ENCODE measurements at regions not wholly inside any gene's neighbourhood (a gene's known extent, or its start where the extent isn't known, plus 50 kb on each side); places are given as distances from the start of the nearest gene placed in this dataset.

GRCh38 chr20:40900666-40901215 is 127.9 kb upstream of the TOP1 start:
- FAIRE-seq (no peak), DNase-seq (ENCODE audit: extremely low read depth in 1 of 4, low spot score in 3 of 4) (no peak), ATAC-seq (no peak)
- 0% methylated on average over 2 of the region's 2 CpGs for WGBS (ENCODE audit: insufficient coverage, low coverage, missing lambda C conversion rate)
- CTCF ChIA-PET (ENCODE audit: low intra/inter-chr PET ratio): no interaction called here
- TF ChIP-seq SMAD3 (CRISPR knock-in tag; conservative IDR thresholded peaks at IDR 0.05): no peak
- no peak for TF ChIP-seq KDM1A (IDR thresholded peaks at IDR 0.05)
- TF ChIP-seq TCFL5 (CRISPR knock-in tag; conservative IDR thresholded peaks at IDR 0.05): no peak
- TF ChIP-seq, protein P1, sequence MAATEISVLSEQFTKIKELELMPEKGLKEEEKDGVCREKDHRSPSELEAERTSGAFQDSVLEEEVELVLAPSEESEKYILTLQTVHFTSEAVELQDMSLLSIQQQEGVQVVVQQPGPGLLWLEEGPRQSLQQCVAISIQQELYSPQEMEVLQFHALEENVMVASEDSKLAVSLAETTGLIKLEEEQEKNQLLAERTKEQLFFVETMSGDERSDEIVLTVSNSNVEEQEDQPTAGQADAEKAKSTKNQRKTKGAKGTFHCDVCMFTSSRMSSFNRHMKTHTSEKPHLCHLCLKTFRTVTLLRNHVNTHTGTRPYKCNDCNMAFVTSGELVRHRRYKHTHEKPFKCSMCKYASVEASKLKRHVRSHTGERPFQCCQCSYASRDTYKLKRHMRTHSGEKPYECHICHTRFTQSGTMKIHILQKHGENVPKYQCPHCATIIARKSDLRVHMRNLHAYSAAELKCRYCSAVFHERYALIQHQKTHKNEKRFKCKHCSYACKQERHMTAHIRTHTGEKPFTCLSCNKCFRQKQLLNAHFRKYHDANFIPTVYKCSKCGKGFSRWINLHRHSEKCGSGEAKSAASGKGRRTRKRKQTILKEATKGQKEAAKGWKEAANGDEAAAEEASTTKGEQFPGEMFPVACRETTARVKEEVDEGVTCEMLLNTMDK (IDR thresholded peaks at IDR 0.05; ENCODE audit: borderline replicate concordance, insufficient read depth, low read depth, low read length, poor library complexity, severe bottlenecking): no peak
- TF ChIP-seq, protein P2, sequence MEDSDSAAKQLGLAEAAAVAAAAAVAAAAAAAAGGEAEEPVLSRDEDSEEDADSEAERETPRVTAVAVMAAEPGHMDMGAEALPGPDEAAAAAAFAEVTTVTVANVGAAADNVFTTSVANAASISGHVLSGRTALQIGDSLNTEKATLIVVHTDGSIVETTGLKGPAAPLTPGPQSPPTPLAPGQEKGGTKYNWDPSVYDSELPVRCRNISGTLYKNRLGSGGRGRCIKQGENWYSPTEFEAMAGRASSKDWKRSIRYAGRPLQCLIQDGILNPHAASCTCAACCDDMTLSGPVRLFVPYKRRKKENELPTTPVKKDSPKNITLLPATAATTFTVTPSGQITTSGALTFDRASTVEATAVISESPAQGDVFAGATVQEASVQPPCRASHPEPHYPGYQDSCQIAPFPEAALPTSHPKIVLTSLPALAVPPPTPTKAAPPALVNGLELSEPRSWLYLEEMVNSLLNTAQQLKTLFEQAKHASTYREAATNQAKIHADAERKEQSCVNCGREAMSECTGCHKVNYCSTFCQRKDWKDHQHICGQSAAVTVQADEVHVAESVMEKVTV (CRISPR knock-in tag; IDR thresholded peaks at IDR 0.05): no peak
- no peak for TF ChIP-seq MXI1 (IDR thresholded peaks at IDR 0.05; ENCODE audit: low read depth, low read length)
- TF ChIP-seq CHD2 (IDR thresholded peaks at IDR 0.05; ENCODE audit: low read depth, low read length): no peak
- no peak for TF ChIP-seq RCOR1 (IDR thresholded peaks at IDR 0.05; ENCODE audit: borderline replicate concordance in 1 of 2, low read depth in 2 of 2, low read length in 2 of 2)
- Histone ChIP-seq H3K27me3 (ENCODE audit: control insufficient read depth in 2 of 2, insufficient read depth in 2 of 2, low read length in 2 of 2) (no peaks in the 10 kb centered on the region), H3K4me1 (replicated peaks in 1 of 2; ENCODE audit: control insufficient read depth in 2 of 2, insufficient read depth in 2 of 2, low read length in 2 of 2) (no peaks in the 10 kb centered on the region), H3K4me3 (no peak overlapping the region), H3K9ac (ENCODE audit: insufficient read depth in 1 of 2, low read depth in 2 of 2, low read length in 2 of 2) (no peak overlapping the region), H3K27ac (ENCODE audit: extremely low read depth, low read depth, low read length) (no peak overlapping the region), H3K36me3 (ENCODE audit: control insufficient read depth, insufficient read depth, low read length) (no peaks in the 10 kb centered on the region), H3K9me3 (replicated peaks; ENCODE audit: control insufficient read depth, insufficient read depth, low read depth, low read length) (no peaks in the 10 kb centered on the region), H4K20me1 (replicated peaks; ENCODE audit: control insufficient read depth, insufficient read depth, low read length) (no peaks in the 10 kb centered on the region), H3K9me1 (ENCODE audit: control insufficient read depth, insufficient read depth, low read length) (no peaks in the 10 kb centered on the region), H3K79me2 (ENCODE audit: control insufficient read depth, insufficient read depth, low read length) (no peaks in the 10 kb centered on the region), H2AFZ (ENCODE audit: low read depth, low read length) (no peak overlapping the region), H3K4me2 (ENCODE audit: insufficient read depth, low read length) (no peak overlapping the region)
- BruUV-seq (replicated peaks): no TSS peak
- intact Hi-C loops (cut with micrococcal nuclease) (no loop called here), in situ Hi-C loops (cut with MboI) (no loop called here)
- POLR2A ChIA-PET: no interaction called here

All from K562 (cell line).